ELR (cell line): ENCODE measurements at regions not wholly inside any gene's neighbourhood (a gene's known extent, or its start where the extent isn't known, plus 50 kb on each side); places are given as distances from the start of the nearest gene placed in this dataset.

Experiments
- DNase-seq: peaks from one replicate; pipeline ENCODE4 v3.0.0-alpha.2; 2015; ENCODE audit warnings: low read depth

DNA sequence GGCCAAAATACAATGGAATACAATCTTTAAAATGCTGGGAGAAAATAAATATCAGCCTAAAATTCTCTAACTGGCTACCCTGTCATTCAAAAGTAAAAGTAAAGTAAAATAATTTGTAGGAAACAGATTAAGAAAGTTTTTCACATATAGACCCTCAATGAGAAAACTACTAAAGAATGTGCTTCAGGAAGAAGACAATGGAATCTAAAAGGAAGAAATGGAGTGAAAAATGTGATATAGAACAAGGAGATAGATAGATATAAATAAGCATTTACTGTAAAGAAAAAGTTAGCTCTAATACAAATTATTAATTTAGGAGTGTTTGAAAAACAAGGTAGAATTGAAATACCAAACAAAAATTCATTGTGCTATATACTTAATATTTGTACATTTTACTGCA, 368.6 kb upstream of the MPDZ start:
- no peak for DNase-seq

GRCh38 chr9:13646500-13647021, 367.1 kb upstream of the MPDZ start:
- DNase-seq = no peak

- no peak for DNase-seq
Observed at GRCh38 chr9:13645557-13645956, 366.1 kb upstream of the MPDZ start.

GRCh38 chr9:13644675-13645074, 365.2 kb upstream of the MPDZ start:
- no peak for DNase-seq

DNA sequence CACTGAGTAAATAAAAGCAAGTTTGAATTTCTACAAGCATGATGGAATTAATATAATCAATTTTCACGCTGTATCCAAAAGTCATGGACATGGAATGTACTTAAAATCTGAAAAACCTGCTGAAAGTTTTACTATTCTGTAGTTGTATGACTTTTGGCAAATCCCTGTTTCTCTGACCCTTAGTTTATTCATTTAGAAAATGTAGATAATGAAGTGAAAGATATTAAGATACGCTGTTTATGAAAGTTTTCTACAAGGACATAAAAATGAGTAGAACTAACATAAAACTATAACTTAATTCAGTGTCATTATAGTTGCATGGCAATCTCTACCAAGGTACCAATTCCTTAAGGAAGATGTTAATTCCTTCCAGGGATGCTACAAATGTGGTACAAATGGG, 363.2 kb upstream of the MPDZ start:
- no peak for DNase-seq

DNA sequence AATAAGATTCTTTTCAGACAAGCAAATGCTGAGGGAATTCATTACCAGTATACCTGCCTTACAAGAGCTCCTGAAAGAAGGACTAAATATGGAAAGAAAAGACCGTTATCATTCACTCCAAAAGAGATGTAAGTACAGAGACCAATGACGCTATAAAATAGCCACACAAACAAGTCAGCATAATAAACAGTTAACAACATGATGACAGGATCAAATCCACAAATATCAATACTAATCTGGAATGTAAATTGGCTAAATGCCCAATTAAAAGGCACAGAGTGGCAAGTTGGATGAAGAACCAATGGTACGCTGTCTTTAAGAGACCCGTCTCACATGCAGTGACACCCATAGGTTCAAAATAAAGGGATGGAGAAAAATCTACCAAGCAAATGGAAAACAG, 349.6 kb upstream of the MPDZ start:
- no peak for DNase-seq

- no peak for DNase-seq
Observed at GRCh38 chr9:13628526-13628925, 349.0 kb upstream of the MPDZ start.

- DNase-seq = no peak
Observed at GRCh38 chr9:13627502-13627901, 348.0 kb upstream of the MPDZ start.

- no peak for DNase-seq
Observed at GRCh38 chr9:13627071-13627470, 347.6 kb upstream of the MPDZ start.

- DNase-seq = no peak
Observed at GRCh38 chr9:13626601-13627000, 347.1 kb upstream of the MPDZ start.

GRCh38 chr9:13621872-13622564, 342.5 kb upstream of the MPDZ start:
- DNase-seq = no peak

DNA sequence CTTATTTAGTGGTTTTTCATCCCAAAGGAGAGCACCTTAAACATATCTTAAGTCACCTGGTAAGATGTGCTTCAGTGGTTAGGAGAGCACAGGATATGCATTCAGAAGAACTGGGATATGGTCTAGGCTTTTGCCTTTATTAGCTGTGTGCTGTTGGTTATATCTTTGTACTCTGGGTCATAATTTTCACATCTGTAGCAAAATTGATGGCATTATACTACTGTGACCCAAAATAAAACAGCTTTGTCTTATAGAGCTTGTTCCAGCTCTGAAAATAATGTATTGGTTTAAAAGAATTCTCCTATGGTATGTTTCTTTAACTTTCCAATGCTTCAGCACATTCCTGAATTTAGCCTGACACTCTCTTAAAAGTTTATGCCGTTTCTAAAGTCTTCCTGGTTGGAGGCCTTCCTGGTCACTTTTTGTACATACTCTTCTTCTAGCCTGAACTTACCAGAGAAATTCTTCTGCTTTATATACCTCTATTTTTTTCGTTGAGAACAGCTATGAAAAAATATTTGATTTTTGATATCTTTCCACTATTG, 337.1 kb upstream of the MPDZ start:
- no peak for DNase-seq

DNA sequence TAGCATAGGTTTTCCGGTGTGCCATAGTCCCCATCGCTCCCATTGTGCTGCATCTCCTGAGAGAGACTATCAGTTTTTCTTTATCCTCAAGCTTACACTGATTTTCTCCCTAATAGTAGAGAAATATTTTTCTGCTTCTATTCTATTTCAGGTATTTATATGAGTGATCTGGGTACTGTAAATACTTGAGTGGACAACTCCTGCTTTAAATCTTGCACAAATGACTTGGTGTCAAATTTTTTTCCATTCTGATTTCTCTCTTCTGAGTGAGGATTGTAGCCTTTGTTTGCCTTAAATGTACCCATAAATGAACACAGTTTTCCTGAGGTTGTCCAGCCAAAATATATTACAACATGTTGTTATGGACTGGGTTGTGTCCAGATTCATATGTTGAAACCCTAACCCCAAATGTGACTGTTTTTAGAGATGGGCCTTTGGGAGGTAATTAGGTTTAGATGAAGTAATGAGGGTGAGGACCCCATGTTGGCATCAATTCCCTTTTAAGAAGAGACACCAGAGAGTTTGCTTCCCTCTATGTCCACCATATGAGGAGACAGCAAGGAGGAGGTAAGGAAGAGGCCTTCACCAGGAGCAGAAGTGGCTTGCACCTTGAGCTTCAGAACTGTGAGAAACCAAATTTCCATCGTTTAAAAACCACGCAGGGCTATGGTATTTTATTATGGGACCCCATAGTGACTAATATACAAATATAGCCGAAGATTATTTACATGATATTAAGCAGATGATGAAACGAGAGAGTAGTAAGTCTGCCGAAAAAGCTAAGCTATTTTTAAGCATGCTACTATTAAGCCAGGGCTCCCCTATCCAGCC, 336.4 kb upstream of the MPDZ start:
- DNase-seq = no peak

DNA sequence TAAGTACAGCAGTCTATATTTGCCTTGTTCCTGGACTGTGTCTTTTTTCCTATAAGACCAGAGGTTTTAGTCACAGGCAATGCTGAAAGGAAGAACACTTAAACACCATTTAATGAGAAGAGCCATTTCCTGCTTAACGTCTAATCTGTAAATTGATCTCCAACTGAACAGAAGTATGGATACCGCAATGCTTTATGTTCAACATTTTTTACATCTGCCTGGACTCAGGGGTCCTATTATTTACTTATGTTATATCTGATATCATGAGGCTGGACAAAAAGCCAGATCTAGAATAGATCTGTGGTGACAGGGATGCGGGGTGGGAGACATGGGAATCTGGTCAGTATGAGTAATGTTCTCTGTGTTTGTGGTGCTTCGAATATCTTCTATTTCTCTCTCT, 334.6 kb upstream of the MPDZ start:
- DNase-seq = no peak

DNA sequence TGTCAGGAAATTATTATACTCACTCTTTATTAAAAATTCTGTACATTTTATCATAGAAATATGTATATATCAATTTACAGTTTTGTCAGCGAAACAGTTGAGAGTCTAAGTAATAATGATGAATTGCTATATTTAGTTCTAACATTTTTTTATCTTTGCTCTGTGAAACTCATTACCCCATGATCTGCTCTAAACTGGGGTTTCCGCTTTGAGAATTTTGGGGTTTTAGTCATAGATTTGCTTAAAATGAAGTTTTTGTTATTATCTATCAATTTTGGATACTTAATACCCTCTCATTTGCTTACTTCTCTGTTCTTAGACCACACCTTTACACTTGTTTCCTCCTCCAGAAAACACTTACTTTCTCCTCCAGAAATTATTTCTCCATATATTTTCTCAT, 333.8 kb upstream of the MPDZ start:
- no peak for DNase-seq

- DNase-seq = no peak
Observed at GRCh38 chr9:13608451-13608850, 329.0 kb upstream of the MPDZ start.

GRCh38 chr9:13607481-13608441, 328.3 kb upstream of the MPDZ start:
- DNase-seq = no peak

DNA sequence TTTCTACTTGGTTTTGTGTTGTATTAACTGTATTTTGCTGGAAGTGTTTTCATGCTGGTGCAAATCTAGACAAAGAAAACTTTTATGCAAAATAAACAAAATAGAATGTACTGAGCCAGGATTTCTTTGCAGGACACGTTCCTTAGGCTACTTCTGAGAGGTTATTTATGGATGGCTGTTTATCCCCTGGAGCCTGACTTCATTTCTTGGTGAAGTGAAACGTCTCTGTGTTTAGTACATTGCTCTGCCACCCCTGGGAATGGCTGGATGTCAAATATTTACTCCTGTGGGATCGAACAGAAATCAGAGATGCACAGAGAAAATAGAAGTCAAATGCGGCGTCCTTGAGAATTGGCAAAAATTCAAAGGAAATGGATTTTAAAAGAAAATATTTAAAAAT, 327.1 kb upstream of the MPDZ start:
- DNase-seq = no peak

- DNase-seq = no peak
Observed at GRCh38 chr9:13603921-13604320, 324.4 kb upstream of the MPDZ start.

DNA sequence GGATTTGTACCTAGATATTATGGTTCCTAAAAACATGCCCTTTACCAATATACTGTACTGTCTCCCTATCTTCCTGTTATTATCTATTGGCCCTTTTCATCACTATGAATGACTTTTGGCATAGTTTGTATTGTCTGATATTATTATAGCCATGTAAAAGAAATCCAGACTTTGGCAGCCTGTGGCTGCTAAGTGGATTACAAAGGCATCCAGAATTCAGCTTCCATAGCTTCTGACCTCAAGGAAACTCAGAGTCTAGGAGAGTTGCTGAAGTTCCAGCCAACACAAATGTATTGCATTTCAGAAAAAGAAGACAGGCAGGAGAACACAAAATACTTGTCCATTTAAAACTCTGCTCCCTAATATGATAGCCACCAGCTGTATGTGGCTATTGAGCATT, 319.2 kb upstream of the MPDZ start:
- no peak for DNase-seq

GRCh38 chr9:13597427-13597826, 317.9 kb upstream of the MPDZ start:
- no peak for DNase-seq

DNA sequence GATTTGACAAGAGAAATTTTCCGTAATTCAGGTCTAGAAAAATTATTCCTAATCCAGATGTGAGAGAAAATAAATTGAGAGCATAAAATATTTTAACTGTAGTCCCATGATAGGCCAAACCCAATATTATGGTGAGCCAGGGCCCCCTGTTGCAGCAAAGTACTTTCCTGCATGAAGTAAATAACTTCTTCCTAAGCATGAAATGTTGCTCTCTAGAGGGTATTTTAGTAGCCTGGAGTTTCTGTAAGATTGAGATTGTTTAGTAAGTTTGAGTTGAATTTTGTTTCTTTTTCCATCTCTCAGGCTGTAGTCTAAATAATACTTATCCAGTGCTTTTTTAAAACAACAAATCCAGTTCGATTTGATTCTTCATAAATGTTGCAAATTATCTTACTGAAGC, 317.5 kb upstream of the MPDZ start:
- no peak for DNase-seq
